ENCODE measurements at regions not wholly inside any gene's neighbourhood (a gene's known extent, or its start where the extent isn't known, plus 50 kb on each side); places are given as distances from the start of the nearest gene placed in this dataset.

DNA sequence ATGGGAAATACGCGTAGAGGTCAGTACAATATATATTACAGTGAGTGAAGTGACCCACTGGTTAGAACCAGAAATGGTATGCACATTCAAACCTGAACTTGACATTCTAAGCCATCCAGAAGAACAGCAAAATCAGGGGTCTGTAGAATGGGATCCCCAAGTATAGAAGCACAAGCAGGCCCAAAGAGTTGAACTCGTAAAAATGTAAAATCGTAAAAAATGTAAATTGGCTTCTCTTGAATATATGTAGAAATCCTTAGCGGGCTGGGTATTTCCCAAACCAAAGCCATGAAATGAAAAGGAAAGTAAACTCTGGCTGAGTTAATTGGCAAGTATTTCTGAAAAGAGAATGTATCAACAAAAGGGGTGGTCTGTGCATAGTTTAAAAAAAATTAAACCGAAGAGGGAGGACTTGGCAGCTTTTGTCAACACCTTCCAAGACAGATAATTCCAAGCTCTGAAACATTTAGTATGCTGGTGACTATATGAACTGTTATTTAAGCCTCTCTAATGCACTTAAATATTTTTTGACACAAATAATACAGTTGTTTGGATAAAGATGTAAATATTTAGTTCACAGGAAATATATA lies 1505.6 kb upstream of the FLRT2 start:
- TF ChIP-seq CTCF (IDR thresholded peaks at IDR 0.05; ENCODE audit: extremely low read depth in 1 of 2, insufficient read depth in 1 of 2, low read depth in 1 of 2, low read length in 2 of 2) (no peak), JUN (IDR thresholded peaks at IDR 0.05; ENCODE audit: borderline replicate concordance, insufficient read depth, insufficient read length, low read depth) (no peak), POLR2A (IDR thresholded peaks at IDR 0.05; ENCODE audit: low read depth, low read length) (no peak), EZH2 (IDR thresholded peaks at IDR 0.05; ENCODE audit: borderline replicate concordance, low read depth, low read length, severe bottlenecking) (no peak), POLR2AphosphoS5 (IDR thresholded peaks at IDR 0.05; ENCODE audit: insufficient read depth, low read depth, low read length) (no peak), MAX (IDR thresholded peaks at IDR 0.05; ENCODE audit: insufficient read depth, insufficient read length) (no peak), MYC (IDR thresholded peaks at IDR 0.05; ENCODE audit: low read depth, low read length) (no peak), FOS (IDR thresholded peaks at IDR 0.05; ENCODE audit: borderline replicate concordance, insufficient read depth, low read length) (no peak), GATA2 (IDR thresholded peaks at IDR 0.05; ENCODE audit: insufficient read depth, insufficient read length, low read depth, low read length) (no peak)
